IPS-15b (cell line): ENCODE measurements at regions not wholly inside any gene's neighbourhood (a gene's known extent, or its start where the extent isn't known, plus 50 kb on each side); places are given as distances from the start of the nearest gene placed in this dataset.

Source experiments
- H3K27me3 ChIP-seq: one replicate; pipeline ENCODE4 v1.6.1; 2013; ENCODE audit warnings: low read length; ENCODE audit not compliant: control insufficient read depth, insufficient read depth
- H3K36me3 ChIP-seq: one replicate; pipeline ENCODE4 v1.6.1; 2013; ENCODE audit warnings: low read length; ENCODE audit not compliant: control insufficient read depth, insufficient read depth
- H3K4me1 ChIP-seq: one replicate; pipeline ENCODE4 v1.6.1; 2013; ENCODE audit warnings: mild to moderate bottlenecking, low read length; ENCODE audit not compliant: control insufficient read depth, insufficient read depth
- H3K4me3 ChIP-seq: one replicate; pipeline ENCODE4 v1.5.1; 2013; ENCODE audit warnings: low read depth, low read length
- H3K9ac ChIP-seq: one replicate; pipeline ENCODE4 v1.6.1; 2013; ENCODE audit warnings: low read depth, mild to moderate bottlenecking, low read length
- H3K9me3 ChIP-seq: one replicate; pipeline ENCODE4 v1.6.1; 2013; ENCODE audit warnings: mild to moderate bottlenecking, low read length; ENCODE audit not compliant: control insufficient read depth, insufficient read depth

- Histone ChIP-seq H3K4me1 (no peaks in the 10 kb centered on the region), H3K36me3 (no peaks in the 10 kb centered on the region), H3K27me3 (no peaks in the 10 kb centered on the region), H3K9me3 (no peaks in the 10 kb centered on the region), H3K9ac (no peak overlapping the region), H3K4me3 (no peak overlapping the region)
Observed at GRCh38 chr22:49641770-49642313, 185.8 kb downstream of the BRD1 start.

- no peaks in the 10 kb centered on the region for H3K36me3 ChIP-seq
- no peaks in the 10 kb centered on the region for H3K4me1 ChIP-seq
- H3K9ac ChIP-seq, result no peak overlapping the region
- no peaks in the 10 kb centered on the region for H3K9me3 ChIP-seq
- no peaks in the 10 kb centered on the region for H3K27me3 ChIP-seq
- no peak overlapping the region for H3K4me3 ChIP-seq
Observed at GRCh38 chr22:49640366-49641095, 187.1 kb downstream of the BRD1 start.

GRCh38 chr22:49639956-49640355 is 187.7 kb downstream of the BRD1 start:
- no peaks in the 10 kb centered on the region for H3K36me3 ChIP-seq
- no peaks in the 10 kb centered on the region for H3K27me3 ChIP-seq
- no peak overlapping the region for H3K9ac ChIP-seq
- no peaks in the 10 kb centered on the region for H3K4me1 ChIP-seq
- H3K9me3 ChIP-seq, result no peaks in the 10 kb centered on the region
- H3K4me3 ChIP-seq, result no peak overlapping the region

- Histone ChIP-seq H3K4me3 (no peak overlapping the region), H3K4me1 (no peaks in the 10 kb centered on the region), H3K36me3 (no peaks in the 10 kb centered on the region), H3K9me3 (no peaks in the 10 kb centered on the region), H3K27me3 (no peaks in the 10 kb centered on the region), H3K9ac (no peak overlapping the region)
Observed at GRCh38 chr22:49638788-49639187, 188.9 kb downstream of the BRD1 start.

GRCh38 chr22:49638001-49638400 is 189.7 kb downstream of the BRD1 start:
- H3K9me3 ChIP-seq, result no peaks in the 10 kb centered on the region
- H3K9ac ChIP-seq, result no peak overlapping the region
- no peaks in the 10 kb centered on the region for H3K27me3 ChIP-seq
- H3K4me3 ChIP-seq, result no peak overlapping the region
- no peaks in the 10 kb centered on the region for H3K36me3 ChIP-seq
- no peaks in the 10 kb centered on the region for H3K4me1 ChIP-seq

GRCh38 chr22:49637255-49637760 is 190.4 kb downstream of the BRD1 start:
- Histone ChIP-seq H3K4me3 (no peak overlapping the region), H3K27me3 (no peaks in the 10 kb centered on the region), H3K9ac (no peak overlapping the region), H3K9me3 (no peaks in the 10 kb centered on the region), H3K36me3 (no peaks in the 10 kb centered on the region), H3K4me1 (no peaks in the 10 kb centered on the region)

GRCh38 chr22:49636649-49637048 is 191.0 kb downstream of the BRD1 start:
- no peak overlapping the region for H3K4me3 ChIP-seq
- H3K4me1 ChIP-seq, result no peaks in the 10 kb centered on the region
- H3K36me3 ChIP-seq, result no peaks in the 10 kb centered on the region
- H3K9ac ChIP-seq, result no peak overlapping the region
- peaks cover 2% of the 10 kb centered on the region for H3K27me3 ChIP-seq
- H3K9me3 ChIP-seq, result no peaks in the 10 kb centered on the region

- H3K9ac ChIP-seq, result no peak overlapping the region
- H3K36me3 ChIP-seq, result no peaks in the 10 kb centered on the region
- H3K27me3 ChIP-seq, result peaks cover 2% of the 10 kb centered on the region
- no peaks in the 10 kb centered on the region for H3K9me3 ChIP-seq
- H3K4me1 ChIP-seq, result no peaks in the 10 kb centered on the region
- no peak overlapping the region for H3K4me3 ChIP-seq
Observed at GRCh38 chr22:49636214-49636613, 191.5 kb downstream of the BRD1 start.

GRCh38 chr22:49634006-49634772 is 193.5 kb downstream of the BRD1 start:
- Histone ChIP-seq H3K4me3 (no peak overlapping the region), H3K9me3 (no peaks in the 10 kb centered on the region), H3K4me1 (no peaks in the 10 kb centered on the region), H3K9ac (no peak overlapping the region), H3K27me3 (peaks cover 2% of the 10 kb centered on the region), H3K36me3 (no peaks in the 10 kb centered on the region)

- H3K36me3 ChIP-seq, result no peaks in the 10 kb centered on the region
- H3K27me3 ChIP-seq, result peaks cover 2% of the 10 kb centered on the region
- no peaks in the 10 kb centered on the region for H3K4me1 ChIP-seq
- no peaks in the 10 kb centered on the region for H3K9me3 ChIP-seq
- no peak overlapping the region for H3K4me3 ChIP-seq
- no peak overlapping the region for H3K9ac ChIP-seq
Observed at GRCh38 chr22:49633010-49633324, 194.7 kb downstream of the BRD1 start.

- no peaks in the 10 kb centered on the region for H3K36me3 ChIP-seq
- H3K9ac ChIP-seq, result no peak overlapping the region
- peak overlapping the region; percentile 42 for H3K4me3 ChIP-seq
- H3K4me1 ChIP-seq, result no peaks in the 10 kb centered on the region
- H3K9me3 ChIP-seq, result no peaks in the 10 kb centered on the region
- H3K27me3 ChIP-seq, result peaks cover 2% of the 10 kb centered on the region
Observed at GRCh38 chr22:49632199-49633009, 195.3 kb downstream of the BRD1 start.
